ENCODE measurements at regions not wholly inside any gene's neighbourhood (a gene's known extent, or its start where the extent isn't known, plus 50 kb on each side); places are given as distances from the start of the nearest gene placed in this dataset.
"Not testable (repeated sequence)": the region's sequence is repeated elsewhere in the genome, so short reads cannot be mapped to it uniquely, and the experiment has no call there.

DNA sequence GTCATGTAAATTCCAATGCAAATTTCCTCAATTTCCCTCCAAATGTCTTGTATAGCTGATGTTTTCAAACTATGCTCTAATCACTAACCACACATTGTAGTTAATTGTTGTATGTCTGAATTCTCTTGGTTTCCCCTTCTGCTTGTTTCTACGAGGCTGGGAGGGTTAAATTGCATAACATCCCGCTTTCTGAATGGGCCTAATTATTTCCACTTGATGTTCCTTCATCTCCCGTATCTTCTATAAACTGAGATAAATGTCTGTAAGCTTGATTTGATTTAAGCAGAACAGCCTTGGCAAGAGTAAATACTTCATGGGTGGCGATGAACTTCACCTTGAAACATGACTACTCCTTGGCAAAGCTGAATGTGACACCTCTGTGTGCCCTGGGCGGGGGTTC is 72.2 kb downstream of the SERINC2 start:
- DNase-seq (ENCODE audit: low read depth), result no peak

DNA sequence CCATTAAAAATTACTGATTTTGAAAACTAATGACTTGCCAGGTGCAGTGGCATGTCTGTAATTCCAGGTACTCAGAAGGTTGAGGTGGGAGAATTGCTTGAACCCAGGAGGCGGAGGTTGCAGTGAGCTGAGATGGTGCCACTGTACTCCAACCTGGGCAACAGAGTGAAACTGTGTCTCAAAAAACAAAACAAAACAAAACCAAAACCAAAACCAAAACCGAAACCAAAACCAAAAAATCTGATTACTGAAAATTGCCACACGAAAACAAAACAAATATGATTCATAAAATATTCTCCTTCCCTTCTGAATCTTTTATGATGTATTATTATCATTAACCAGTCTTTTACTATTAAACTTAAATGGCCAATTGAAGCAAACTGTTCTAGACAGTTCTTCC is 74.1 kb downstream of the SERINC2 start:
- no peak for DNase-seq (ENCODE audit: low read depth)

DNA sequence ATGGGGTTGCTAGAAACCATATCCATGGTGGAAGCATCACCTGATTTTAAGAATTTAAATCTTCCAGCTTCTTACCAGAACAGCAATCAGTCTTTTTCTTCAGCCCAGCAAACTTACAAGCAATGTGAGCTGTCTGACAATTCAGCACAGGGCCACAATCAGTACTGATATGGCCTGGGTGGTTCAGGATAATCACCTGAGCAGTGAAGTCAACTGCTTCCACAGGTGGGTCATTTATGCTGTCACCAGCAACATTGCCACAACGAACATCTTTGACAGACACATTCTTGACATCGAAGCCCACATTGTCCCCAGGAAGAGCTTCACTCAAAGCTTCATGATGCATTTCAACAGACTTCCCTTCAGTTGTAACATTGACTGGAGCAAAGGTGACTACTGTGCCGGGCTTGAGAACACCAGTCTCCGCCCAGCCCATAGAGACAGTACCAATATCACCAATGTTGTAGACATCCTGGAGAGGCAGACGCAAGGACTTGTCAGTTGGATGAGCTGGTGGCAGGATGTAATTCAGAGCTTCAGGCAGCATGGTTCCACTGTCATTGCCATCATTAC is 74.8 kb downstream of the SERINC2 start:
- DNase-seq (ENCODE audit: low read depth), result no peak

DNA sequence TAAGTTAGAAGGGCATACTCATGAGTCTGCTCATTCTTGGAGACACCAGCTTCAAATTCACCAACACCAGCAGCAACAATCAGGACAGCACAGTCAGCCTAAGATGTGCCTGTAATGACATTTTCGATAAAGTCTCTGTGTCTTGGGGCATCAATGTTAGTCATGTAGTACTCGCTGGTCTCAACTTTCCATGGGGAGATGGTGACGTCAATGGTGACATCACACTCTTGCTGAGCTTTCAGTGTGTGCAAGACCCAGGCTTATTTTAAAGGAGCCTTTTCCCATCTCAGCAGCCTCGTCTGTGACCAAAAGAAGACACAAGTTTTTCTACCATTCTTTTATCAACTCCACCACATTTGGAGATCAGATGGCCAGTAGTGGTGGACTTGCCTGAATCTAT is 75.5 kb downstream of the SERINC2 start:
- DNase-seq (ENCODE audit: low read depth), result no peak

DNA sequence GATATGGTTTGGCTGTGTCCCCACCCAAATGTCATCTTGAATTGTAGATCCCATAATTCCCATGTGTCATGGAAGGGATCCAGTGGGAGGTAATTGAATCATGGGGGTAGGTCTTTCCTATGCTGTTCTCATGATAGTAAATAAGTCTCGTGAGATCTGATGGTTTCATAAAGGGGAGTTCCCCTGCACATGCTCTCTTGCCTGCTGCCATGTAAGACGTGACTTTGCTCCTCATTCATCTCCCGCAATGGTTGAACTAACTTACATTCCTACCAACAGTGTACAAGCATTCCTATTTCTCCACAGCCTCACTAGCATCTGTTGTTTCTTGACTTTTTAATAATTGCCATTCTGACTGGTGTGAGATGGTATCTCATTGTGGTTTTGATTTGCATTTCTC is 76.6 kb downstream of the SERINC2 start:
- not testable (repeated sequence) for DNase-seq (ENCODE audit: low read depth)

DNA sequence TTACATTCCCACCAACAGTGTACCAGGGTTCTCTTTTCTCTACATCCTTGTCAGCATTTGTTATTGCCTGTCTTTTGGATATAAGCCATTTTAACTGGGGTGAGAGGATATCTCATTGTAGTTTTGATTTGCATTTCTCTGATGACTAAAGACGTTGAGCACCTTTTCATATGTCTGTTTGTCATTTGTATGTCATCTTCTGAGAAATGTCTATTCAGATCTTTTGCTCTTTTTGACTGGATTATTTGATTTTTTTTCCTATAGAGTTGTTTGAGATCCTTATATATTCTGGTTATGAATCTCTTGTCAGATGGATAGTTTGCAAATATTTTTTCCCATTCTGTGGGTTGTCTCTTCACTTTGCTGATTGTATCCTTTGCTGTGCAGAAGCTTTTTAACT is 77.6 kb downstream of the SERINC2 start:
- not testable (repeated sequence) for DNase-seq (ENCODE audit: low read depth)

DNA sequence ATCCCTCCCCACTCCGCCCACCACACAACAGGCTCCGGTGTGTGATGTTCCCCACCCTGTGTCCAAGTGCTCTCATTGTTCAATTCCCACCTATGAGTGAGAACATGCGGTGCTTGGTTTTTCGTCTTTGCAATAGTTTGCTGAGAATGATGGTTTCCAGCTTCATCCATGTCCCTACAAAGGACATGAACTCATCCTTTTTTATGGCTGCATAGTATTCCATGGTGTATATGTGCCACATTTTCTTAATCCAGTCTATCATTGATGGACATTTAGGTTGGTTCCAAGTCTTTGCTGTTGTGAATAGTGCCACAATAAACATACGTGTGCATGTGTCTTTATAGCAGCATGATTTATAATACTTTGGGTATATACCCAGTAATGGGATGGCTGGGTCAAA is 81.0 kb upstream of the TINAGL1 start:
- DNase-seq (ENCODE audit: low read depth), result not testable (repeated sequence)

DNA sequence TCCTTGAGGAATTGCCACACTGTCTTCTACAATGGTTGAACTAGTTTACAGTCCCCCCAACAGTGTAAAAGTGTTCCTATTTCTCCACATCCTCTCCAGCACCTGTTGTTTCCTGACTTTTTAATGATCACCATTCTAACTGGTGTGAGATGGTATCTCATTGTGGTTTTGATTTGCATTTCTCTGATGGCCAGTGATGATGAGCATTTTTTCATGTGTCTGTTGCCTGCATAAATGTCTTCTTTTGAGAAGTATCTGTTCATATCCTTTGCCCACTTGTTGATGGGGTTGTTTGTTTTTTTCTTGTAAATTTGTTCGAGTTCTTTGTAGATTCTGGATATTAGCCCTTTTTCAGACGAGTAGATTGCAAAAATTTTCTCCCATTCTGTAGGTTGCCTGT is 80.5 kb upstream of the TINAGL1 start:
- not testable (repeated sequence) for DNase-seq (ENCODE audit: low read depth)

DNA sequence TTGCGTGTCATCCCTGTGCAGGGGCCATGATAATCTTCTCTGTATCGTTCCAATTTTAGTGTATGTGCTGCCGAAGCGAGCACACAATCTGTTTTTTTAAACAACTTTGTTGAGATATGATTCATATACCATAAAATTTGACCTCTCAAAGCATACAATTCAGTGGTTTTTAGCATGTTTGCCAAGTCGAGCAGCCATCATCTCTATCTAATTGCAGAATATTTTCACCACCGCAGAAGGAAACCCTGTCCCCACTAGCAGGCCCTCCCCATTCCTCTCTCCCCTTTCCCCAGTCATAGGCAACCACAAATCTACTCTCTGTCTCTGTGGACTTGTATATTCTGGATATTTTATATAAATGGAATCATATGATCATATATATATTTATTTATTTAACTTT is 78.7 kb upstream of the TINAGL1 start:
- DNase-seq (ENCODE audit: low read depth), result peak; percentile 16

DNA sequence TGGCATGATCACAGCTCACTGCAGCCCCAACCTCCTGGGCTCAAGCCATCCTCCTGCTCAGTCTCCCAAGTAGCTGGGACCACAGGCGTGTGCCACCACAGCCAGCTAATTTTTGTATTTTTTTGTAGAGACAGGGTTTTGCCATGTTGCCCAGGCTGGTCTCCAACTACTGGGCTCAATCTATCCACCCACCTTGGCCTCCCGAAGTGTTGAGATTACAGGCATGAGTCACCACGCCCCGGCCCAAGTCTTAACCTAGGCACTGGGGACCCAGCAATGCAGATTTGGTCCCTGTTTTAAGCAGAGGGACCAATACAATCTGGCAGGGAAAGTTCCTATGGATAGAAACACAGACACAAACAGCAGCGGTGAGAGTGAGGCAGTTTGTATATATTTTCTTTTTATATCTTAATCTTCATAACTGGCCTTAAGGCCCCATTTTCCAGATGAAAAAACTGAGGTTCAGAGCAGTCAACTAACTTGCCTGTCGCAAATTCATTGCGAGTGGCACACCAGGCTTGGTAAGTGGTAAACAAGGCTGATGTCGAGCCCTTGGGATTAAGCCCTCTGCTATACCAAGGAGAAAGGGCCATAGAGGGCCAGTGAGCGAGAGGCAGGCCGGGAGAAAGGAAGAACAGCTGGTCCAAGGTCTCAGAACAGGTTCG is 77.8 kb upstream of the TINAGL1 start:
- no peak for DNase-seq (ENCODE audit: low read depth)

DNA sequence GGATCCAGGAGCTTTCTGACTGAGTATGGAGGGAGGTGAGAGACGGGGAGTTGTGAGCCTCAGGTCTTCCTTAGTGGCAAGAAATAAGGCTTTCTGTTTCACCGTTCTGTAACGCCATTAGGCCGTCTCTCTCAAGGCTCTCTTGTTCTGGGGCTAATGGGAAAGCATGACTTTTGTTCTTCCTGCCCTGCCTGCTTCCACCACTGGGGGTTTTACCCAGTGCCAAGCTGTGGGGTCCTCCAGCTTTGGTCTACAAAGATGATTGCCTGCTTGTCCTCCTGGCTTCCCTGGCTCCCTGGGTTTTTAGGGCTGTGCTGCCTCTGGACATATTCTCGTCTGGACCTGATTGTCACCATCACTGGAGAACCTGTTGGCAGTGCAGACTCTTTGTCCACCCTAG is 74.8 kb upstream of the TINAGL1 start:
- DNase-seq (ENCODE audit: low read depth), result no peak

DNA sequence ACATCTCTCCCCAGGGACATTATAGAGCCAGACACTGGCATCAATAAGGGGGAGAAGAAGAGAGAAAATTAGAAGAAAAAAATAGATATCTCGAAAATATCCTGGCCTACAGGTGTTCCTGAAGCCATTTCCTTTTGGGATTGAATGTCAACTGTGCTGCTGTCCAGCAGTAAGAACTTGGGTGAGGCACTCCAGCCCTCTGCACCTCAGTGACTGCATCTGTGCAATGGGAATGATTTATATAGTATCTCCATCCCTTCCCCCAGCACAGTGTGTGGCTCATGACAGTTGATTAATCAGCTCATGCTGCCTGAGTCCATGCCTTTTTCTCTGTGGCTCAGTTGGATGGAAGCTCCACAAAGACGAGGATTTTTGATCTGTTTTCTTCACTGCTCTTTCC is 74.1 kb upstream of the TINAGL1 start:
- DNase-seq (ENCODE audit: low read depth), result no peak

DNA sequence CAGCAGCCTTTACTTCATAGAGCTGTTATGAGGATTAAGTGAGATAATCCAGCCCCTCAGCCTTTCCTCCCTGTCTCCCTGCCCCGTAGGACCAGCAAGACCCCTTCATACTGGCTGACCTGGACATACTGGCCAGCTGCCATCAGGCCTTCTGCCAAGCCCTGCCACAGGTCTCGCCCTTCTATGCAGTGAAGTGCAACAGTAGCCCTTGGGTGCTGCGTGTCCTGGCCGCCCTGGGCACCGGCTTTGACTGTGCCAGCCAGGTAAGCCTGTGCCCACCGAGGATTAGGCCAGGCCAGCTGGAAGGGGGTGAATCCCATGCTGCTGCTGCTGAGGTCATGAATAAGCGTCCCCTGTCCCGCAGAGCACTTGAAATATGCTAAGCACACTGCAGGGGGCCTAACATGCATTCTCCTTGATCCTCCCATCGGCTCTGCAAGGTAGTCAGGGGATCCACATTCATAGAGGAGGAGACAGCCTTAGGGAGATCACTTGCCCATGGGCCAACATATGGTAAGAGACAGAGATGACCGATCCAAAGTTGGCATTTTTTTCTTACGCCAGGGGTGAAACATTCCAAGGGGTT is 73.3 kb upstream of the TINAGL1 start:
- no peak for DNase-seq (ENCODE audit: low read depth)

DNA sequence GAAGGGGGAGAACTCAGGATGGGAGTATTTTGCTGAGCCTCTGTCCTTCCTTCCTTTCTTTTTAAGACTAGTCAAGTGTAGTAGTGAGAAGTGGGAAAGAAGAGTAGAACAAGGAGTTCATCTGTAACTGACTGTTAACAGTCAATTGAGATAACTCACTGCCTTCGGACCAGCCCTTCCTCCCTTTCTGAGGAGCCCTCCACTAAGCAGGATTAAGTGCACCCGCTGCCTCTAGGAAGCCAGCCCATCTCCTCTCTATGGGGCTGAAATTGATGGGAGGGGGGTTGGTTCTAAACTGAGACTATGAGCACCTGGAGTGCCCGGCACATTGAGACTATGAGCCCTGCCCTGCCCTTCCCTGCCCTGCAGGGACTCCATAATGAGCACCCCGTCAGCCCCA is 72.7 kb upstream of the TINAGL1 start:
- DNase-seq (ENCODE audit: low read depth), result no peak

DNA sequence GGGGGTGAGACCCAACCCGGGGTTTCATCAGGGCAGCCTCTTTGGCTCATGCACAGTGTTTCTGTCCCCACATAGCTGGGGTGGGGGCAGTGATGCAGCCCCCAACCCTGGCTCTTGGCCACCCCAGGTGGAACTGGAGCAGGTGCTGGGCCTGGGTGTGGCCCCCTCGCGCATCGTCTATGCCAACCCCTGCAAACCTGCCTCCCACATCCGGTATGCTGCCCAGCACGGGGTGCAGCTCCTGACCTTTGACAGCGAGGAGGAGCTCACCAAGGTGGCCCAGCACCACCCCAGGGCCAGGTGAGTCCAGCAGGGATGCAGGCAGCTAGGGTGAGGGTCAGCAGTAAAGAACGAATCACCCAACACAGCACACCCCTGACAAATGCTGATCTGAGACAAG is 72.3 kb upstream of the TINAGL1 start:
- DNase-seq (ENCODE audit: low read depth), result no peak

DNA sequence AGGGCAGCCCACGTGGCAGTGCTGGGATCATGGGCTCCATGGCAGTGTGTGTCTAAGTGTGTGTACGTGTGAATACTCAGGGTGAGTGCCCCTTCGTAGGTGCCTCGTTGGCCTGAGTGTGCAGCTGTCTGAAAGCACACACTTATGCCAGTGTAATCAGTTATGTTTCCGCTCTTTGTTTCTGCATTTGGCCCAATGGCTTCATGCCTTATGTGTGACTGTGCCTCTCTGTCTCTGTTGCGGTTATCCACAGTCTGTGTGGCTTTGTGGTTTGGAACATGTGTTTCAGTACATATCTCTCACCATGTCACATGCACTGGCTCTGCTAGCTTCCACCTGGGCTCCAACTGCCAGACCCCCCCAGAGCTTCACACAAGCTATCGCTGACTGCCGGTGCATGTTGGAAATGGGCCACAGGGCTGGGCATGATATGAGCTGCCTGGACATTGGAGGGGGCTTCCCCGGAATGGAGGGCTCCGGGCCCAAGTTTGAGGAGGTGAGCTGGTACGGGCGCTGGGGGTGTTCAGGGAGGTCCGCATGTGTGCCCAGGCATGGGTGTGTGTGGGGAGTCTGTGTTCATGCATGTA is 70.3 kb upstream of the TINAGL1 start:
- DNase-seq (ENCODE audit: low read depth), result peak; percentile 77

DNA sequence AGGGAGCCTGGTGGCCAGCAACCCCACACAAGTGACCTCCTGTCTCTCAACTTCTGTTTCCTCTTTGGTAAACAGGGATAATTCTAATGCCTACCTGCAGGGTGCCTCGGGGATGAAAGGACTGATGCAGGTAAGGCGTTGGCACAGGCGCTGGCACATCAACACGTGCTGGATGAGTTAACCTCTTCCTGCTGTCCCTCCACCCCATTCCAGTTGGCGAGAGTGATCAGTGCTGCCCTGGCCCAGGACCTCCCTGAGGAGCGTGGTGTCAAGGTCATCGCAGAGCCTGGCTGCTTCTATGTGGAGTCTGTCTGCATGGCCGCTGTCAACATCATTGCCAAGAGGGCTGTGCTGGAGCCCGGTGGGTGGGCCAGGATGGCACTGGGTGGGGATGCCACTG is 69.1 kb upstream of the TINAGL1 start:
- DNase-seq (ENCODE audit: low read depth), result no peak

DNA sequence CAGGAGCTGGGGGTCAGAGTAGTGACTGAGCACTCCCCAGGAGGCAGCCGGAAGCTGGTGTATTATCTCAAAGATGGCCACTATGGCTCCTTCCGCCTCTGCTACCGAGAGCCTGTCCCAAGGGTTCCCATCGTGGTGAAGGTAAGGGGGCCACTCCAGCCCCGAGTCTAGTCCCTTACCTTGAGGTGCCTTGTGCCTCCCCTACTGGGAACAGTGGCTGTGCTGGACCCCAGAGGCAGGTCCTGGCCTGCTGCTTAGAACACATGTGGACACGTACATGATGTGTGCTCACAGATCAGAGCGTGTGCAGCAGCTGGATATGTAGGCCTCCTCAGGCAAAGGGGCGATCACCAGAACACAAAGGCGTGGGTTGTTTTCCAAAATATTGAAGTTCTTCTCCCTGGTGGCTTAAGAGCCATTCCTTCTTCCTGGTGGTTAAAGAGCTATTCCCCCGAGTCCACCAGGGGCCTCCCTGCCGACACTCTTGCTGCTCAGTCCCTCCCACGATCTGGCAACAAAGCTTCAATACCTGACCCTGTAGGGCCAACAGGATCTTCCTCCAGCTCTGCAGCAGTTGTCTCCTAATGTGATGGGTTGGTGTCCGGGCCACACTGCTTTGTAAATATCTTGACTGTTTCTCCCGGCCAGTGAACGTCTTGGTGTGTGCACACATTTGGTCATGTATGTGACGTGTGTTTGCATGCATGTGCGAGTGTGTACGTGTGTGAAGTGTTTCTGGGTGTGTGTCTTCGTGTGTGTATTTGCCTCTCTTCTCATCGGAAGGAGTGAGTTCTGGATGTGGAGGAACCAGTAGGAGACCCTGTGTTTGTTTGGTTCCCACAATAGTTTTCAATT is 68.4 kb upstream of the TINAGL1 start:
- no peak for DNase-seq (ENCODE audit: low read depth)

DNA sequence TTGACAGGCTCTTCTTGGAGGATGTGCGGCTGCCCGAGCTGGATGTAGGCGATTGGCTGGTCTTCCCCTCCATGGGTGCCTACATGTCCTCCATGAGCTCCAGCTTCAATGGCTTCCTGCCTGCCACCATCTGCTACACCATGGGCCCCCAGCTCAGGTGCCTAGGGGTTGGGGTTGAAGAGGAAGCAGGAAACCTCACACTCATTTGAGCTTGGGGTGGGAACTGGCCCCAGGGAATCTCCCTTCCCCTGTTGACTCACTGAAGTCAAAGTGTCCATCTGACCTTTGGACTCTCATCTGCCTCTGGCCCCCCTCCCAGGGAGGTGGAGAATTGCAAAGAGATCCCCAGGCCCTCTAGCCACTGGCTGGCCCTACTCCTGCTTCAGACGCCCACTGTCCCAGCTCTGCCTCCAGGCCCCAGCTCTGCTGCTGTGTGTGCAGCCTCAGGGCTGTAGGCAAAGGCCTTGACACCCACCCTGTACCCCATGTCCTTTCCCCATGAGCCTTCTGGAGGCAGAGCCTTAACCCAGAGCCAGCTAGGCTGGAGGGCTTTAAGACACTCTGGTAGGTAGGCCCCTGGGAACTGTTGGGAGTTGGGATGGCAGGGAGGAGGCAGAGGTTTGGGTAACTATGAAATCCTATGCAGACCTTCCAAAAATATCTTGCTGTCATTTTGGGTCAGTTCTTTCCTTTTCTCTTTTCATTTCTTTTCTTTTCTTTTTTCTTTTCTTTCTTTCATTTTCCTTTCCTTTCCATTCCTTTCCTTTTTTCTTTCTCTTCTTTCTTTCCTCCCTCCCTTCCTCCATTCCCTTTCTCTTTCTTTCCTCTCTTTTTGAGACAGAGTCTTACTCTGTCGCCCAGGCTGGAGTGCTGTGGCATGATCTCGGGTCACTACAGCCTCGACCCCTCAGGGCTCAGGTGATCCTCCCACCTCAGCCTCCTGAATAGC is 66.9 kb upstream of the TINAGL1 start:
- no peak for DNase-seq (ENCODE audit: low read depth)

DNA sequence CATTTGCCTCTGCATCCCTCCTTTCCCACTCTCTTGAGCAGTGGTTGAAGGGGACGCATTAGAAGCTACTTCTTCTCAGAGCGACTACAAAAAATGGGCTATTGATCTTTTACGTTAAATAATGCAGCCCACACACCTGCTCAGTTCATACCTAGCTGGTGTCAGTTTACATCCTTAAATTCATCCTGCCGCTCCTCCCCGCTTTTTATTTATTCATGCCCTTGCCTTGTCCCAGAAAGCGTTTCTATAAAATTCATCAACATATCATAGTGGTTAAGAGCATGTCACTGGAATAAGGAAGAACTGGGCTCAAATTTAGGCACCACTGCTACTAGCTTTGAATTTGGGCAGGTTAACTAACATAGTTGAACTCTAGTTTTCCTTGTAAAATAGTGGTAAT is 66.0 kb upstream of the TINAGL1 start:
- DNase-seq (ENCODE audit: low read depth), result no peak
